ENCODE measurements at regions not wholly inside any gene's neighbourhood (a gene's known extent, or its start where the extent isn't known, plus 50 kb on each side); places are given as distances from the start of the nearest gene placed in this dataset.

GRCh38 chr4:106503116-106504050 is 134.8 kb upstream of the GIMD1 start:
- no peak for DNase-seq

- peak; percentile 41 for DNase-seq
Measured at GRCh38 chr4:106502106-106502699, 133.6 kb upstream of the GIMD1 start.

GRCh38 chr4:106497271-106497670 is 128.7 kb upstream of the GIMD1 start:
- DNase-seq = no peak

- no peak for DNase-seq
Measured at GRCh38 chr4:106496061-106496460, 127.5 kb upstream of the GIMD1 start.

- peak; percentile 51 for DNase-seq
Measured at GRCh38 chr4:106495476-106495875, 126.9 kb upstream of the GIMD1 start.

- no peak for DNase-seq
Measured at GRCh38 chr4:106494066-106494465, 125.5 kb upstream of the GIMD1 start.

GRCh38 chr4:106493086-106493485 is 124.5 kb upstream of the GIMD1 start:
- no peak for DNase-seq

- DNase-seq = no peak
Measured at GRCh38 chr4:106486533-106486932, 118.0 kb upstream of the GIMD1 start.

- no peak for DNase-seq
Measured at GRCh38 chr4:106481801-106482200, 113.2 kb upstream of the GIMD1 start.

GRCh38 chr4:106478152-106478551 is 109.6 kb upstream of the GIMD1 start:
- no peak for DNase-seq

GRCh38 chr4:106476741-106477140 is 108.2 kb upstream of the GIMD1 start:
- no peak for DNase-seq

GRCh38 chr4:106473515-106473914 is 104.9 kb upstream of the GIMD1 start:
- no peak for DNase-seq

GRCh38 chr4:106471151-106471550 is 102.6 kb upstream of the GIMD1 start:
- no peak for DNase-seq

GRCh38 chr4:106463622-106464021 is 95.0 kb upstream of the GIMD1 start:
- DNase-seq = no peak

GRCh38 chr4:106454581-106454980 is 86.0 kb upstream of the GIMD1 start:
- no peak for DNase-seq

GRCh38 chr4:106454021-106454420 is 85.4 kb upstream of the GIMD1 start:
- DNase-seq = no peak

GRCh38 chr4:106451091-106451490 is 82.5 kb upstream of the GIMD1 start:
- DNase-seq = no peak

GRCh38 chr4:106450249-106450648 is 81.7 kb upstream of the GIMD1 start:
- DNase-seq = no peak

GRCh38 chr4:106444557-106444956 is 76.0 kb upstream of the GIMD1 start:
- DNase-seq = no peak

GRCh38 chr4:106430797-106431196 is 62.2 kb upstream of the GIMD1 start:
- DNase-seq = no peak

- no peak for DNase-seq
Measured at GRCh38 chr4:106429885-106430284, 61.3 kb upstream of the GIMD1 start.

- peak; percentile 32 for DNase-seq
Measured at GRCh38 chr4:106426069-106426468, 57.5 kb upstream of the GIMD1 start.

GRCh38 chr4:106425576-106425975 is 57.0 kb upstream of the GIMD1 start:
- DNase-seq = no peak

GRCh38 chr4:106424426-106424825 is 55.8 kb upstream of the GIMD1 start:
- DNase-seq = peak; percentile 60
